D721Med (cell line): ENCODE measurements at regions not wholly inside any gene's neighbourhood (a gene's known extent, or its start where the extent isn't known, plus 50 kb on each side); places are given as distances from the start of the nearest gene placed in this dataset.

ENCODE experiments used
- DNase-seq: peaks from one replicate; pipeline ENCODE4 v3.0.0; 2011; ENCODE audit warnings: low spot score; ENCODE audit not compliant: insufficient read length
- FAIRE-seq: peaks from 2 replicates; lab custom pipeline; 2011; peaks lifted over from hg19 to GRCh38; lab: Jason Lieb, UNC
- CTCF ChIP-seq: IDR thresholded peaks from 2 replicates; pipeline ENCODE4 v1.5.1; 2012; ENCODE audit warnings: mild to moderate bottlenecking, control low read depth; ENCODE audit not compliant: insufficient read depth; ENCODE audit errors: missing control alignments

GRCh38 chr1:5364591-5364990 is 627.6 kb downstream of the NPHP4 start:
- DNase-seq (no peak), FAIRE-seq (no peak)
- no peak for TF ChIP-seq CTCF

GRCh38 chr1:5354681-5355080 is 637.5 kb downstream of the NPHP4 start:
- DNase-seq: no peak
- TF ChIP-seq CTCF: no peak
- no peak for FAIRE-seq

- peak; percentile 29 for TF ChIP-seq CTCF
- FAIRE-seq: no peak
- DNase-seq: no peak
These were observed 640.9 kb downstream of the NPHP4 start for GRCh38 chr1:5351366-5351765.

- FAIRE-seq (no peak), DNase-seq (no peak)
- TF ChIP-seq CTCF: no peak
These were observed 642.7 kb downstream of the NPHP4 start for GRCh38 chr1:5349526-5349925.

- no peak for DNase-seq
- no peak for FAIRE-seq
- TF ChIP-seq CTCF: no peak
These were observed 643.3 kb downstream of the NPHP4 start for GRCh38 chr1:5348732-5349465.

GRCh38 chr1:5347726-5348125 is 644.5 kb downstream of the NPHP4 start:
- no peak for TF ChIP-seq CTCF
- FAIRE-seq (no peak), DNase-seq (no peak)

GRCh38 chr1:5345556-5345955 is 646.7 kb downstream of the NPHP4 start:
- TF ChIP-seq CTCF: no peak
- no peak for FAIRE-seq
- DNase-seq: no peak
